ENCODE measurements at regions not wholly inside any gene's neighbourhood (a gene's known extent, or its start where the extent isn't known, plus 50 kb on each side); places are given as distances from the start of the nearest gene placed in this dataset.

- TF ChIP-seq, protein P1, sequence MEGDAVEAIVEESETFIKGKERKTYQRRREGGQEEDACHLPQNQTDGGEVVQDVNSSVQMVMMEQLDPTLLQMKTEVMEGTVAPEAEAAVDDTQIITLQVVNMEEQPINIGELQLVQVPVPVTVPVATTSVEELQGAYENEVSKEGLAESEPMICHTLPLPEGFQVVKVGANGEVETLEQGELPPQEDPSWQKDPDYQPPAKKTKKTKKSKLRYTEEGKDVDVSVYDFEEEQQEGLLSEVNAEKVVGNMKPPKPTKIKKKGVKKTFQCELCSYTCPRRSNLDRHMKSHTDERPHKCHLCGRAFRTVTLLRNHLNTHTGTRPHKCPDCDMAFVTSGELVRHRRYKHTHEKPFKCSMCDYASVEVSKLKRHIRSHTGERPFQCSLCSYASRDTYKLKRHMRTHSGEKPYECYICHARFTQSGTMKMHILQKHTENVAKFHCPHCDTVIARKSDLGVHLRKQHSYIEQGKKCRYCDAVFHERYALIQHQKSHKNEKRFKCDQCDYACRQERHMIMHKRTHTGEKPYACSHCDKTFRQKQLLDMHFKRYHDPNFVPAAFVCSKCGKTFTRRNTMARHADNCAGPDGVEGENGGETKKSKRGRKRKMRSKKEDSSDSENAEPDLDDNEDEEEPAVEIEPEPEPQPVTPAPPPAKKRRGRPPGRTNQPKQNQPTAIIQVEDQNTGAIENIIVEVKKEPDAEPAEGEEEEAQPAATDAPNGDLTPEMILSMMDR (conservative IDR thresholded peaks at IDR 0.05; ENCODE audit: low read depth, low read length) = no peak
- DNase-seq (ENCODE audit: low read depth) = no peak
- no peak overlapping the region for H3K4me3 ChIP-seq (ENCODE audit: low read length)
Observed at GRCh38 chr15:68482246-68482645, 50.3 kb upstream of the ITGA11 start.

- TF ChIP-seq, protein P1 (conservative IDR thresholded peaks at IDR 0.05; ENCODE audit: low read depth, low read length) = no peak
- DNase-seq (ENCODE audit: low read depth) = no peak
- no peak overlapping the region for H3K4me3 ChIP-seq (ENCODE audit: low read length)
Observed at GRCh38 chr15:68483165-68483564, 51.2 kb upstream of the ITGA11 start.

- TF ChIP-seq, protein P1 (conservative IDR thresholded peaks at IDR 0.05; ENCODE audit: low read depth, low read length) = no peak
- no peak for DNase-seq (ENCODE audit: low read depth)
- H3K4me3 ChIP-seq (ENCODE audit: low read length) = no peak overlapping the region
Observed at GRCh38 chr15:68484220-68484619, 52.3 kb upstream of the ITGA11 start.

GRCh38 chr15:68484696-68485400 is 52.9 kb upstream of the ITGA11 start:
- no peak overlapping the region for H3K4me3 ChIP-seq (ENCODE audit: low read length)
- TF ChIP-seq, protein P1 (conservative IDR thresholded peaks at IDR 0.05; ENCODE audit: low read depth, low read length) = no peak
- no peak for DNase-seq (ENCODE audit: low read depth)

GRCh38 chr15:68485721-68486360 is 53.9 kb upstream of the ITGA11 start:
- no peak for DNase-seq (ENCODE audit: low read depth)
- H3K4me3 ChIP-seq (ENCODE audit: low read length) = no peak overlapping the region
- TF ChIP-seq, protein P1 (conservative IDR thresholded peaks at IDR 0.05; ENCODE audit: low read depth, low read length) = no peak

DNA sequence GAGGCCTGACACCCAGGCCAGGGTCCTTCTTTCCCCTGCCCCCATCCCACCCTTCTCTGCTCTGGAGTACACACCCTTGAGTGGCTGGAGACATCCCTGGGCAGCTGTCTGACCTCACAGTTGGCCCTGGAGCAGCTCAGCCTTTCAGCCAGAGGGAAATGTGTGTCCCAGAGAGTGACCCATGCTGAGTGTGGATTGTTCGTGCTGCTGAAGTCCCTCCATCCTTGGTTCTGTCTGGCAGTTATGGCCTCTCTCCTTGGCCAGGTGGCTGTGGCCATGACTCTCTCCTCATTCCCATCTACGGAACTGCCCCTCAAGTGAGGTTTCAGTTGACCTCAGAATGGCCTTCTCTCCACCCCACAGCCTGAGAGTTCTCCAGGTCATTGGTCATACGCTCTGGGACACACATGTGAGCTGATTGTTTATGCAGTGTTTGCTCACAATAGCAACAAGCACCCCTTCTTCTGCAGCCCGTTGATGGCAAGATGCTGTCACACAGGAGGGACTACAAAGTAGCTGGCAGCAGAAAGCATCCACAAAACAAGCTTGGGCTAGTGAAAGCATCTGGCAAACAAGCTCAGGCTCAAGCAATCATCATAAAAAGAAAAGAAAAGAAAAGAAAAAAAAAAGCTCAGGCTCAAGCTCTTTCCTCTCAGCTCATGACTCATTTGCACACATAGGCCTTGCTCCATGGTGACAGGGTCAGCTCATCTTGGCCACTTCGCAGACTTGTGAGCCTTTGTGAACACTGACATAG is 55.3 kb upstream of the ITGA11 start:
- no peak for DNase-seq (ENCODE audit: low read depth)
- no peak overlapping the region for H3K4me3 ChIP-seq (ENCODE audit: low read length)
- TF ChIP-seq, protein P1 (conservative IDR thresholded peaks at IDR 0.05; ENCODE audit: low read depth, low read length) = no peak

Measured in retinal pigment epithelial cell (primary cell).